CD4-positive, CD25-positive, alpha-beta regulatory T cell (primary cell): ENCODE measurements at regions not wholly inside any gene's neighbourhood (a gene's known extent, or its start where the extent isn't known, plus 50 kb on each side); places are given as distances from the start of the nearest gene placed in this dataset.

Experiments used
- ATAC-seq, 2 donors: fragments of 150-1000 bp; cut with Tn5 transposase; one replicate each; pipeline ENCODE4 v1.10.0; 2021; ENCODE audit warnings: low read depth in 2 of 2, moderate number of reproducible peaks in 2 of 2, moderate library complexity in 1 of 2
- DNase-seq, 3 donors: peaks; one replicate each; pipeline versions ENCODE4 v3.0.0 to v3.0.0-alpha.2; 2012 to 2022; ENCODE audit warnings: mixed read lengths in 1 of 3
- H3K27ac ChIP-seq: one replicate; pipeline ENCODE4 v1.7.0; 2013; ENCODE audit warnings: mild to moderate bottlenecking, low read length; ENCODE audit not compliant: insufficient read depth, poor library complexity, severe bottlenecking
- H3K27me3 ChIP-seq: one replicate; pipeline ENCODE4 v1.7.0; 2013; ENCODE audit warnings: low read length; ENCODE audit not compliant: control insufficient read depth, insufficient read depth
- H3K36me3 ChIP-seq: one replicate; pipeline ENCODE4 v1.7.0; 2013; ENCODE audit warnings: mild to moderate bottlenecking, low read length, moderate library complexity; ENCODE audit not compliant: control insufficient read depth, insufficient read depth
- H3K4me1 ChIP-seq: 2 replicates; pipeline ENCODE4 v1.7.0; 2013; ENCODE audit warnings: mild to moderate bottlenecking, low read length; ENCODE audit not compliant: insufficient read depth, control insufficient read depth, poor library complexity, severe bottlenecking
- H3K4me3 ChIP-seq: one replicate; pipeline ENCODE4 v1.7.0; 2013; ENCODE audit warnings: low read depth, mild to moderate bottlenecking, low read length, moderate library complexity
- H3K9me3 ChIP-seq, 2 experiments: 1 replicate in 1 of 2; 2 replicates in 1 of 2; pipeline ENCODE4 v1.7.0; 2013; ENCODE audit warnings: low read length in 2 of 2, mild to moderate bottlenecking in 1 of 2, moderate library complexity in 1 of 2; ENCODE audit not compliant: control insufficient read depth in 2 of 2
- H3K27ac Mint-ChIP-seq, 3 donors: one replicate each; pipeline ENCODE4 v1.8.0; 2020 to 2022; ENCODE audit warnings: mild to moderate bottlenecking in 3 of 3, mixed read lengths in 3 of 3, moderate library complexity in 2 of 3
- H3K27me3 Mint-ChIP-seq: one replicate; pipeline ENCODE4 v1.8.0; 2022; ENCODE audit warnings: mild to moderate bottlenecking, mixed read lengths
- H3K36me3 Mint-ChIP-seq: one replicate; pipeline ENCODE4 v1.8.0; 2020; ENCODE audit warnings: mixed read lengths
- H3K4me1 Mint-ChIP-seq, 4 donors: one replicate each; pipeline ENCODE4 v1.8.0; 2020 to 2022; ENCODE audit warnings: mixed read lengths in 4 of 4, mild to moderate bottlenecking in 1 of 4
- H3K4me3 Mint-ChIP-seq, 4 donors: one replicate each; pipeline ENCODE4 v1.8.0; 2020 to 2022; ENCODE audit warnings: mild to moderate bottlenecking in 4 of 4, mixed read lengths in 4 of 4, moderate library complexity in 3 of 4
- H3K9me3 Mint-ChIP-seq, 7 donors: one replicate each; pipeline ENCODE4 v1.8.0; 2020 to 2022; ENCODE audit warnings: mixed read lengths in 7 of 7, mild to moderate bottlenecking in 3 of 7, moderate library complexity in 2 of 7

DNA sequence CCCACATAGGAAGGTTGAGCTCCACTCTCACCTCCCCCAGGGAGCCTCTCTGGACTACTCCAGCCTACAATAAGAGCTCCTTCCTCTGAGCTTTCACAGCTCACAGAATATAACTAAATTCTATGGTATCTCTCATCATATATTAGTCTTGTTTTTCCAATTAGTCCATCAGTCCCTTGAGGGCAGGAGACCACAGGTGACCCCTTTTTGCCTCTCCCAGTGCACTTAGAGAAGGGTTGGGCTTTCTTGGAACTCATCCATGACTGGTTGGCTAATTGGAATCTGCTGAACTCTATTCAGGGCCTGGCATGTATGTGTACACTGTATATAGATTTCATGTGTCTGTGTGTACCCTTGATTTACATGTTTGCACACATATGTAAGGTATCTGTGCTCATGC lies 50.4 kb upstream of the ARAP3 start:
- no peak overlapping the region for H3K4me3 Mint-ChIP-seq
- peaks cover 0 to 2% (median 0%) of the 10 kb centered on the region in 7 donors for H3K9me3 Mint-ChIP-seq
- Histone ChIP-seq H3K4me1 (no peaks in the 10 kb centered on the region), H3K36me3 (no peaks in the 10 kb centered on the region), H3K27me3 (peaks cover 3% of the 10 kb centered on the region), H3K9me3 (no peaks in the 10 kb centered on the region), H3K4me3 (no peak overlapping the region), H3K27ac (no peak overlapping the region)
- DNase-seq (no peak), ATAC-seq (no peak)
- H3K36me3 Mint-ChIP-seq = no peaks in the 10 kb centered on the region
- H3K27me3 Mint-ChIP-seq = peaks cover 44% of the 10 kb centered on the region
- H3K27ac Mint-ChIP-seq = no peak overlapping the region
- H3K4me1 Mint-ChIP-seq = peaks cover 0 to 4% (median 2%) of the 10 kb centered on the region in 4 donors
